Medulla oblongata (tissue), 1 donor: ENCODE measurements at regions not wholly inside any gene's neighbourhood (a gene's known extent, or its start where the extent isn't known, plus 50 kb on each side); places are given as distances from the start of the nearest gene placed in this dataset.
"Not testable (repeated sequence)": the region's sequence is repeated elsewhere in the genome, so short reads cannot be mapped to it uniquely, and the experiment has no call there.

Source experiments
- DNase-seq: peaks from one replicate; pipeline ENCODE4 v3.0.0-alpha.2; 2015; ENCODE audit errors: extremely low spot score

GRCh38 chr2:7377916-7378569 lies 460.8 kb downstream of the RNF144A start:
- no peak for DNase-seq

GRCh38 chr2:7378591-7378990 lies 461.4 kb downstream of the RNF144A start:
- no peak for DNase-seq

- no peak for DNase-seq
These were observed 462.6 kb downstream of the RNF144A start for GRCh38 chr2:7379799-7380198.

DNA sequence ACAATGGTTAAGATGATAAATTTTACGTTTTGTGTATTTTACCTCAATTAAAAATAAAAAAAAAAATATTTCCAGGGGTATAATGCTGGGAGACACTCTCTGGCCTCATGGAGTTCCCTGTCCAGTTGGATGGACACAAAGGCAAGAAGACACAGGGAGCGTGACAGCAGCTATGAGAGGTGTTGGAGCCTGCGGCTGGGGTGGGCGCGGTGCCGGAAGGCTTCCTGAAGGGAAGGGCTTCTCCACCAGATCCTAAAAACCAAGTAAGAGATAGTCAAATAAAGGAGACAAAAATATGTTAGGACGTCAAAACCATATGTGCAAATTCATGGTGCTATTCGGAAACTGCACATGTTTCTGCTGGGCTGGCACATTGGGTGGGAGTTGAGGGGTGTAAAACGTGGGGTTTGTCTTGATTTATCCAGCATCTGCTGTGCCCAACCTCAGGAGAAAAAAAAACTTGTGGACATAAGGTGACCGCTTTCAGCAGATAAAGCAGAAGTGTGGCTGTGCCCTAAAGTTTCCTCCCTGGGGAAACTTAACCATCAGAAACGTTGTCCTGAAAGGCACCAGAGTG lies 467.6 kb downstream of the RNF144A start:
- DNase-seq = no peak

DNA sequence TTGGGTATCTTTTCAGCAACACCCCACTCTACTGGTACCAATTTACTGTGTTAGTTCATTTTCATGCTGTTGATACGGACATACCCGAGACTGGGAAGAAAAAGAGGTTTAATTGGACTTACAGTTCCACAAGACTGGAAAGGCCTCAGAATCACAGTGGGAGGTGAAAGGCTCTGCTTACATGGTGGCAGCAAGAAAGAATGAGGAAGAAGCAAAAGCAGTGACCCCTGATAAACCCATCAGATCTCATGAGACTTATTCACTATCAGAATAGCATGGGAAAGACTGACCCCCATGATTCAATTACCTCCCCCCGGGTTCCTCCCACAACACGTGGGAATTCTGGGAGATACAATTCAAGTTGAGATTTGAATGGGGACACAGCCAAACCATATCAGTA lies 473.1 kb downstream of the RNF144A start:
- not testable (repeated sequence) for DNase-seq

- DNase-seq = no peak
These were observed 475.0 kb downstream of the RNF144A start for GRCh38 chr2:7392076-7392787.

DNA sequence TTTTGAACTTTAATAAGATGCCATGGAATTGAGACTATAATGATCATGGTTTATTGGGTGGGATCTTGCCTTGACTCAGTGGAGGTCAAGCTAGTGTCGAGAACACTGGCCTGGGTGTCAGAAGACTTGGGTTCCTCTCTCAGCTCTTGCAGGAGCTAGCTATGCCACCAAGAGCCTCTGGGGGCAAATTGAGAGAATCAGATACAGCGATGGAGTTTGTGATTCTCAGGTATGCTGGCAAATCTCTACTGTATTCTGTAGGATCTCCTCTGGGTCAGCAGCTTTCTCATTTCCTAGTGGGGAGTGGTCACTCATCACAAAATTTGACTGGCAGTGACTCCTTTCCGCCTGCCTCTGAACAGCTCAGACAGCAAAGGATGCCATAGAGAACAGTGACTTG lies 477.0 kb downstream of the RNF144A start:
- no peak for DNase-seq

DNA sequence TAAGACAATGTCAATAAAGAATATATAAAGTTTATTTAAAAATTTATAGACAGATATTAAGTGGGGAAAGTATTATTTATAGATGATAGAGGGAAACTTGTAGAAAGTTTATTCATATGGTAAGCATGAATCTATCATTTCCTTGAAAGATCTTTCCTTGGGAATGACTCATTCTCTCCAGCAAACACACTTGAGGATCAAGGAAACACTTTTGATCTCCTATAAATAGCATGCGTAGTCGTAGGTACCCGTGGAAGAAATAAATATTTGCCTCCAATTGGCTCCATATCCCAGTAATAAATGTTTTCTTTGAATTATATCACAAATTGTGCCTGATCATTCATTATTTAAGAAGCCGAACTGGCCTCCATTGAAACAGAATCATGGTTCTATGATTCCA lies 483.4 kb downstream of the RNF144A start:
- no peak for DNase-seq

GRCh38 chr2:7403092-7403775 lies 486.0 kb downstream of the RNF144A start:
- no peak for DNase-seq

DNA sequence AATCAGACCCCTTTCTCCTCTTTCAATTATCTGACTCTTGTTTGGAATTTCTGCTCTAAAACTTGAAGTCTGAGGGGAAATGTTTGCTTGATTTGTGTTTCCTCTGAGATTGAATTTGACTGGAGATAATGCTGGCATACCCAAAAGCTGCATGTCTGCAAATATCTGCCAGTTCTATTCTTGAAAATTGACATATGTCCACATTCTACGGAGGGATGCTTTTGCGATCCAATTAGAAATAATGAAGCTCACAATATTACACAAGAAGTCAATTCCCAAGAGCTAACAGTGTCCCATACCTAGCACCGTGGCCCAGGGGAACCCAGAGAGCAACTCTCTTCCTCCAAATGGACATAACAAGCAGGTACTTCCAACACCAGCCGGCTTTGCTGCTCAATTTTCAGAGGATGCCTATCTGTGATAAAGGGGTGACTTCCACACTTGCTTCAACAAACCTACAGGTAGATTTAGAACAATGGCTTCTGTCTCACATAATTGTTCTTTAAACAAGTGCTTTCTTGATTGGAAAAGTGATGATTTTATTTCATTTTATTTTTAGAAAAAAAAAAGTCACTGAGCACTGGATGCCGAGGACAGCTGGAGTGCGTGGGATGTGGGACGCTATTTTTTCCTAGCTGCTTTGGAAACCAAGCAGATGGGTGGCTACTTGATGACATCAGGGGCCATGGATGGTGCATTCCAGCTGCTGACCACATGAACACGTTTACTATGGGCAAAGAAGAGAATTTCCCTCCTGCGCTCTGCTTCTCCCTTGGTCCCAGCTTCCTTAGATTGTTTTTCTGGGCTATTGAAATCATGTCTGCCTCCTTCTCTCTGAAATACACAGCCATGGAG lies 488.9 kb downstream of the RNF144A start:
- DNase-seq = no peak

DNA sequence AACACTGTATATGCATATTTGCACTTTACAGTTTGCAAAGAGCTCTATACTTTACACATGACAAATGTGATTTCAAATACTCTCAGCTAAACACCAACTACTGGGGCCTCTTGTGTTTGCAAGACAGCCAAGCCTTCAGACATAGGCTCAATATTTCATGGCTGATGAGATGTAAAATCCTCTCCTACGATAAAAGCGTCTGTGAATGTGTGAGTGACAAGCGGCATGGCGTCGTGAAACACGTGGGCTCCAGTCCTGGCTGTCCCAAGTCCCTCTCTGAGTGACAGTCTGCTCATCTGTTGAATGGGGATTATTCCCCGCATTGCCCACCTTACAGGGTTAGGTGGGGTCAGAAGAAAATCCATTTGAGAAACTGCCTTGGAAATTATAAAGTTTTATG lies 489.8 kb downstream of the RNF144A start:
- no peak for DNase-seq

DNA sequence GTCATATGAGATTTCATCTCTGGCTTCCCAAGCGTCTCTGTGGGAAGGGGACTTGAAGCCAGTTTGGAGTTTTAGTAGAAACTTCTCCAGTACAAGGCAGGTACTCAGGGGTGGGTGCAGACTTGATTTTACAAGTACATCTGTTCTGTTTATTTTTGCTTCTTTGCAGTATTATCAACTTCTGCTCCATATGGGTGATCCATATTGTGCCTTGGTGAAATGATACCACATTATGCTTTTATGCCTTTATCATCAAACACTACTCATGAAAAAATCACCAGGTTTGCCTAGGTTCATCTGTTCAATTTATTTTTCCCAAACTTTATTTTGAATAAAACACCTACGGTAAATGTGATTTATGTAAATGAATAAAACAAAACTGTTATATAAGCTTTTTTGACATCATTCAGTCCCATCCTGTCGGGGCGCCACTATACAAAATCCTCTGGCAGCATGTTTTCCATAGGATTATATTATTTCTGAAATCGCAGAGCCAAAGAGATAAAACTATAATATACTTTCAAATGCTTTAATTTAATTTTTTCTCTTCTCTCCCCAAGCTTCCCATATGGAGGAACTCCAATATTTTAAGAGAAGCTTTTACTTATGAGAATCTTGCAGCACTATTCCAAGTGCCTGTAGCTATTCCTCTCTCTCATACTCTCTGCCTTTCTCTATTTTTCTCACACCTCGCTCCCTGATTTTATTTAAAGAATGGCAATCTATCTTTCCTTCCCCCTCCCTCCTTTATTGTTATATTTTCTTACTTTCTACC lies 490.9 kb downstream of the RNF144A start:
- no peak for DNase-seq

DNA sequence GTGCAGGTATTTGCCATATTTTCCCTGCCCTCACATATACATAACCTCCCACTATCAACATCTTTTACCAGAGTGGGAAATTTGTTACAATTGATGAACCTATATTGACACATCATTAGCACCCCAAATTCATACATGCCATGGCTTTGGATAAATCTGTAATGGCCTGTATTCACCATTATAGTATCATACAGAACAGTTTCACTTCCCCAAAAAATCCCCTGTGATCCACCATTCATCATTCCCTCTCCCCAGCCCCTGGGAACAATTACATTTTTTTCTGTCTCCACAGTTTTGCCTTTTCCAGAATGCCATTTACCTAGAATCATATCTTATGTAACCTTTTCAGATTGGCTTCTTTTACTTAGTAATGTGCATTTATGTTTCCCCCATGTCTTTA lies 494.5 kb downstream of the RNF144A start:
- DNase-seq = no peak

GRCh38 chr2:7417845-7418742 lies 500.9 kb downstream of the RNF144A start:
- DNase-seq = no peak

GRCh38 chr2:7419186-7419585 lies 502.0 kb downstream of the RNF144A start:
- DNase-seq = no peak

DNA sequence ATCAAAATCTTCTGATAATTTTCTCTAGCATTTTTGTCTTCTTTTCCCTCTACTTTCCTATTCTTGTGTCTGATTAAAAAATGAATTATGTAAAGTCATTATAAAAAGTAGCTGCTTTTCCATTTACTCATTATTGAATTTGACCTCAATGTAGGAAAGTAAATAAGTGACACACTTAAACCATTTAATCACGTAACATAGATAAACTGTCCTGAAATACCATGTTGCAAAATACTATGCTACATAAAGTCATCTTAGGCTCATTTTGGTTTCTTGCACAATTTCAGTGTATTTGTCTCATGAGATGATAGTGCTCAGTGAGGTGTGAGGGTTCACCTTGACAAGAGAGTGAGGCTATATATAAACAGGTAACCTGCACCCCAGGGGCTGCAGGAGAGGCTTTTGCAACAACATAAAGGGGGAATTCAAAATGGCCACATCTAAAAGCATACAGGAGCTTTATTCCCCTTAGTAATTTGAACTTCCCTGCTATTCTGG lies 502.7 kb downstream of the RNF144A start:
- no peak for DNase-seq

GRCh38 chr2:7420530-7420929 lies 503.3 kb downstream of the RNF144A start:
- no peak for DNase-seq

DNA sequence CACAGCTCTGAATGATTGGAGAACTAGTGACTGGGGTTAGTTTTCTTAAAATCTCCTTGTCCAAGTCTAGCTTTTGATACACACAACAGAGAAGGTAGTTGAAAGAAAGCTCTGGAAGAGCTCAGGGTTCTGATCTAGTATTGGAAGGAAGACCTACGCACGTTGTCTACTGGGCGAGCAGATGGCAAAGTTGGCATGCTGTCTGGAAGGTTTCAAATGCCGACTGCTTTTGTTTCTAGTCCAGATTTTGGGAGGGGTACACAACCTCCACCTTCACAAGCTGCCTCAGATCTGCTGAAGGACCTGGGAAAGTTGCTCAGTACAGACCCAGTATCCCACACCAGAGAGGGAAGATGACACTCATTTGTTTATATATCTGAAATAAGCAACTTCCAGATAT lies 507.3 kb downstream of the RNF144A start:
- no peak for DNase-seq

- peak; percentile 80 for DNase-seq
These were observed 510.3 kb downstream of the RNF144A start for GRCh38 chr2:7427293-7428060.
